Embryonic facial prominence (tissue), 1 donor: ENCODE measurements at regions not wholly inside any gene's neighbourhood (a gene's known extent, or its start where the extent isn't known, plus 50 kb on each side); places are given as distances from the start of the nearest gene placed in this dataset.
"Not testable (repeated sequence)": the region's sequence is repeated elsewhere in the genome, so short reads cannot be mapped to it uniquely, and the experiment has no call there.

Experiments
- DNase-seq: peaks from one replicate; pipeline ENCODE4 v3.0.0-alpha.2; 2016; ENCODE audit errors: extremely low spot score

GRCh38 chr12:18008642-18009041 lies 81.4 kb downstream of the RERGL start:
- no peak for DNase-seq

DNA sequence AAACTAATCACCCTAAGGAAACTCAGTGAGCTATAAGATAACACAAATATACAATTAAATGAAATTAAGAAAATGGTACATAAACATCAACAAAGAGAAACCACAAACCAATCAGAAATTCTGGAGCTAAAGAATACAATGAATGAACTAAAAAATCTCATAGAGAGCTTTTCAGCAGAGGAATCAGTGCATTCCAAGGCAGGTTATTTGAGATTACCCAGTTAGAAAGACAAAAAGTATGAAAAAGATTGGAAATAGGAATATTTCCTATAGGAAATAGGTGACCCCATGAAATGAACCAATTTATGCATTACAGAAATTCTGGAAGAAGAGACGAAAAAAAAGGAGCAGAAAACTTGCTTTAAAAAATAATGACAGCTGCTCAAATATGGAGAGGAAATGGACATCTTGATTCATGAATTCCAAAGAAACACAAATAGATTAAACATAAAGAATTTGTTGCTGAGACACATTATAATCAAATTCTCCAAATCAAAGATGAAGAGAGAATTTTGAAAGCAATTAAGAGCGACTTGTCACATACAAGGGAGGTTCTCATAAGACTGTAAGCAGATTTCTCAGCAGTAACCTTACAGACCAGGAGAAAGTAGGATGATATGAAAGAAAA lies 90.7 kb downstream of the RERGL start:
- no peak for DNase-seq

- DNase-seq = peak; percentile 63
These were observed 97.9 kb downstream of the RERGL start for GRCh38 chr12:17992002-17992656.

DNA sequence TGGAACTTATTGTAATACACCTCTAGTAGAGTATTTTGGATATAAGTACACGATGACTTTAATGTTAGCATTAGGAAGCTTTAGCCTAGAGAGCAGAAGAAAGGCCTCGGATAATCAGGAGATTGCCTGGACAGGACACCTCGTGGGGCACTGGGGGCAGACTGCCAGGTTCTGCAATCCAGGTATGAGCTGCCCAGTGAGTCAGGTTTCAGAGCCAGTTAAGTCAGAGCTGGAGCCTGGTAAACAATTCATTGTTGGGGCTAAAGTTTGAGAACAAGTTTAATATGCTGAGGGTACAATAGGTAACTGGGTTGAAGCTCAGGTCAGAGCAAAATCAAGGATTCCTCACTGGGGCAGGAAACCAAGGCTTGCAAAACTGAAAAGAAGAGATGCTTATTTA lies 107.4 kb downstream of the RERGL start:
- no peak for DNase-seq

GRCh38 chr12:17976202-17976601 lies 113.8 kb downstream of the RERGL start:
- no peak for DNase-seq

DNA sequence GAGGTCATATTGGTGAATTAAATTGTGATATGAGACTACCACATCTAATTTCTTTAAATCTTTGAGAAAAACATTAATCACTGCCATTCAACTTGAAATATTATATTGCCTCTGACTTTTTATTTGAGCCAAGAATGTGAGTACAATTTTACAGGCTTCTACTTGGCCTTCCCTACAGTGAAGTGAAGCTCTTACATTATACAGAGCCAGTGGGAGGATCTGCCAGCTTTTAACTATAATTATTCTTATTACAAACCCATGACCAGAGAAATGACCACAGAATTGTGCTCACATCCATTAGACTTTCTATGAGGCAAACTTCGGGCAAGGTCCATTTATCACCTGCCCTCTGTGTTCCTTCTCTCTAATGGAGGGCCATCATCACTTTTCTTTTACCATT lies 114.2 kb downstream of the RERGL start:
- no peak for DNase-seq

DNA sequence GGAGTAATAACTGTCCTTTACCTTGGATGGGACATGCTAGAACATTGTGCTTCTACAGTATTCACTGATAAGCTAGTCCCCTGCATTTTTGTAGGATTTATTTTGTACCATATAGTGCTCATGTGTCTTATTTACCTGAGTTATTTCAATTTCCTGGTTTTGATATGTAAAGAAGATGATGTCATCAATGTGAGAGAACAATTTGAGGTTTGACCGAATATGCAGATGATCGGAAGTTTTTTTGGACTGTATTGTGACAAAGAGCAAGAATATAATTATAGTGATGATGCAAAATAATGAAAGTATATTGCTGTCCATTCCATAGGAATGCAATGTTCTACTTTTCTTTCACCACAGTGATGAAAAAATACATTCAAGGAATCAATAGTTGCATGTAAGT lies 114.8 kb downstream of the RERGL start:
- no peak for DNase-seq

DNA sequence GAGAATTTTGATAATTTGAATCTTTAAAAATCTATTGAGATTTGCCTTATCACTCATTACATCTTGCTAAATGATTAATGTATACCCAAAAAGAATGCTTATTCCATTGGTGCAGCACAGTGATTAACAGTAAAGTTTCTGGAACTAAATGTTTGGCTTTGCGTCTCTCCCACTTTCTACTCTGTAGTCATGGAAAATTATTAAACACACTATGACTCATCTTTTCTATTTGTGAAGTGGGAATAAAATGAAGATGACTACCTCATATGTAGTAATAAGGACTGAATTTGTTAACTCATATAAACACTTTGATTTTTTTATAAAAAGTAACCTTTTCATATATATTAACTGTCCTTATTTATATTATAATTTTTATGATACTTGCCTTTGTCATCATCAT lies 118.1 kb downstream of the RERGL start:
- DNase-seq = no peak

GRCh38 chr12:17954788-17955187 lies 135.2 kb downstream of the RERGL start:
- no peak for DNase-seq

- DNase-seq = no peak
These were observed 139.1 kb downstream of the RERGL start for GRCh38 chr12:17950898-17951297.

DNA sequence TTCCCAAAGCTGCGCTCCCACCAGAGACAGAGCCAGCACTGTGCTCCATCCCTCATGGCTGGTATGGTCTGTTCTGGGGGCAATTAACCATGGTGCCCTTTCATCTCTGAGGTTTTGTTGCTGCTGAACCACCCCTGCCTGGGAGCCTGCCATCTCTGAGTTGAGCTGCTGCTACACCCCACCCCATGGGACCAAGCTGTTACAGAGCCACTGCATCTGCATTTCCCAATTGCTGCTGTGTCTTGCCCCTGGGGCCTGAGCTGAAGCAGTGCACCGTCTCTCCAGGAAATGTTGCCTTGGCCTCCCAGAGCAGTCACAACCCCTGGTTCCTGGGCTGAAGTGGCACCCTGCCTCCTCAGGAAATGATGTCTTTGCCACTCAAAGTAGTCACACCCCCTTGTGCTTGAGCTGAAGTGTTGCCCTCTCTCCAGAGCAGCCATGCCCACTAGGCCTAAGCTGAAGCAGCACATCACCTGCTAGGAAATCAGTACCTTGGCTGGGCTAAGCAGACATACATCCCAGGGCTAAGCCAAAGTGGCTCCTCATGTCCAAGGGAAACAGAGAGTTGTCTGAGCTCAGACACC lies 140.3 kb downstream of the RERGL start:
- DNase-seq = no peak

DNA sequence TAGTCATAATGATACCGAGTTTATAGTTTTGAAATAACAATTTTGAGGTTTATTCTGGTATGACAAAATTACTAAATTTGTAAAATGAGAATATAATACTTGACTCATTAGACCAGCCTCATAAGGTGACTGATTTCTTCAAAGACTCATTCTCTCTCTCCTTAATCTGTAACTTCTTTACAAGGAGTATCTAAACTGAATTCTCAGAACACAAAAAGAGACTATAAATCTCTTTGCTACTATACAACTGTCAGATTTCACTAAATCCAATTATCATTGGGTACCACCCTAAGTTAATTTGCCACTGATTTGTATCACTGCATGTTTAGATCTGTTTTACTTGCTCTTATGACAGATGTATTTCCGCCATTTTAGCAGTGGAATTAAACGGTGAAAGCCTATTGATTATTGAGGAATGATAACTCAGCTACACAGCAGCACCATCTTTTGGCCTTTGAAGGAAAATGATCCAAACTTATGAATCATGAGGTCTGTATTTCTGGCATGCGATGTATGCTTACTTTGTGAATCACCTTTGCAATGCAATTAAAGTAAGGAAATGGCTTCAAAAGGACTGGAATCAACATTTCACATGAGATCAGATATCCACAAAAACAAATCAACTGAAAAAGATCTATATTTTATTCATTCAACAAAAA lies 161.2 kb downstream of the RERGL start:
- DNase-seq = no peak

- DNase-seq = no peak
These were observed 172.0 kb downstream of the RERGL start for GRCh38 chr12:17918013-17918412.

DNA sequence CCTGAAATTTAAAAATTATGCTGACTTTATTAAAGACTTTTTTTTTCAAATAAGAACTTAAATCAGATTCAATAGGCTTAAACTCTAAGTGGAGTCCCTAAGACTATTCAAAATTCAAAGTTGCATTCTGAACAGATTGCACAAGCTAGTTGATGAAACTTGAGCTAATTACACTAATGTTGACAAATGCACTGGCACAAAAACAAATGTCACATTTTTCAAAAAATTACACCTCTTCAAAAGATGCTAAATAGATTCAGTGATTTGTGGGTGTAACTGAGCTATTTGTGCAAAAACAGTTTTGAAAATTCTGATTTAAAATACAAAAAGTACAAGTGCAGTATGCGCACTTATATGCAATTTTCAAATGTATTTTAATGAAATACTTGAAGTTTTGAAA lies 205.4 kb downstream of the RERGL start:
- DNase-seq = no peak

- DNase-seq = no peak
These were observed 211.3 kb downstream of the RERGL start for GRCh38 chr12:17878714-17879113.

DNA sequence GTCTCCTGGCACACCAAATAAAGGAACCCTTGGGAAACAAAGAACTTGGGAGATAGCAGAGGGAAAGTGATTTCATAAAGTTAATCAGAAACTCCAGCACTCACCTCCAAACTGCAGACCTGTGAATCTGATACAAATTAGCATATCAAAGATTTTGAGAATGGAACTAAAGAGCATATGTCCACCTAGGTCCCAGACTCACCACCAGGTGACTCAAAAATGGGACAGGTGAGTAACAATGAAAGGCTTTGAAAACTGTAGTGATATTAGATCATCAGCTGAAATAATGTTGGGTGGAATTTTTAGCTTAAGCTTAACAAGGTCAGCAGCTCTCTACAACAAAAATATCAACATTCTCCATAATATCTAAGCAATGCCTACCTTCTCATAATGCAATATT lies 214.8 kb downstream of the RERGL start:
- DNase-seq = no peak

DNA sequence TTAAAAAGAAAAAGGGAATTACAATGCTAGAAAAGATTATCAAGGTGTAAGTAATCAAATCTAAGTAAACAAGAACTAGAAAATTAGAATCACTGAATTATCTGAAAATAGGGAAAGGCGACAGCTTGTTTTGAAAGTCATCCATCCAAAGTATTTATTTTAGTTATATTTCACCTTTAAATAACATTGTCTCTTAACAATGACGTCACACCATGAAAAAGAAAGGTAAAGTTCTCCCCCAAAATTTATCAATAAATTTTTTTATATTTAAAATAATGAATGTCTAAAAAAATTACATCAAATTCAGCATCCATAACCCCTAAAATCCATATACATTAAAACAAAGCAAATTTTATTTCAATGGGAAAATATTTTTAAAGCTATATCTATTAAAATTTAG lies 223.2 kb downstream of the RERGL start:
- DNase-seq = no peak

GRCh38 chr12:17855548-17855947 lies 234.4 kb downstream of the RERGL start:
- not testable (repeated sequence) for DNase-seq

DNA sequence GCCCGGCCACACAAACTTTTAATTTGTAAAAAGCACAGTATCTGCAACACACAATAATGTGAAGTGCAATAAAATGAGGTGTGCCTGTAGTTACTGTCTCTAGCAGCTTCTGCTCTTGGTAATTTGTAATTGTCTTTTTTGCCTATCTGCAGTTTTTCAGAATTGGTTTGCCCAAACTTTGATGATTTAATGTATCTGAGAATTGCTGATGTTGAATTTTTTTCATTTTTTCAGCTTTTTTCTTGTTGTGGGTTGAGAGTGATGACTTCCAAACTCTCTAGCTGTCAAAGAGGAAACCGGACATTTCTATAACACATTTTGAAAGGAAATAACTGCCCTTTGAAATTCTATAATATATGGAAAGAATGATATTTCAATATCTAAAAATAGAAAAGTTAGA lies 236.9 kb downstream of the RERGL start:
- no peak for DNase-seq

DNA sequence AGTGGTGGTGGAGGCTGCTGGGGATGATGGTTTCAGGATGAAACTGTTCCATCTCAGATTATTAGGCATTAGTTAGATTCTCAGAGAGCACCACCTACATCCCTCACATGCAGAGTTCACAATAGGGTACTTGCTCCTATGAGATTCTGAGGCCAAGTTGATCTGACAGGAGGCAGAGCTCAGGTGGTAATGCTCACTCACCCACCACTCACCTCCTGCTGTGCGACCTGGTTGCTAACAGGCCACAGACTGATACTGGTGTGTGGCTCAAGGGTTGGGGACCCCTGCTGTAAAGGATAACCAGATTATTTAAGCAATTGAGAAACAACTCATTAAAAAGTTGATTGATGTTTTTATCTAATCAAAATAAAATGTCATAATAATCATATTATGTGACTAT lies 248.5 kb downstream of the RERGL start:
- no peak for DNase-seq

GRCh38 chr12:17829813-17830212 lies 260.2 kb downstream of the RERGL start:
- DNase-seq = no peak

- DNase-seq = no peak
These were observed 271.1 kb downstream of the RERGL start for GRCh38 chr12:17818931-17819330.

- DNase-seq = no peak
These were observed 279.6 kb downstream of the RERGL start for GRCh38 chr12:17810399-17810798.
